ENCODE measurements at regions not wholly inside any gene's neighbourhood (a gene's known extent, or its start where the extent isn't known, plus 50 kb on each side); places are given as distances from the start of the nearest gene placed in this dataset.

- Mint-ChIP-seq H3K4me1 (ENCODE audit: low read depth in 2 of 2) (no peaks in the 10 kb centered on the region), H3K4me3 (no peak overlapping the region), H3K9me3 (peaks cover 1 to 2% of the 10 kb centered on the region in 2 donors), H3K36me3 (ENCODE audit: insufficient read depth) (no peaks in the 10 kb centered on the region), H3K27ac (no peak overlapping the region), H3K27me3 (no peaks in the 10 kb centered on the region)
- ATAC-seq (replicated peaks) (no peak), DNase-seq (no peak)
Observed at GRCh38 chr13:64075543-64076271, 2660.1 kb upstream of the PCDH20 start.

DNA sequence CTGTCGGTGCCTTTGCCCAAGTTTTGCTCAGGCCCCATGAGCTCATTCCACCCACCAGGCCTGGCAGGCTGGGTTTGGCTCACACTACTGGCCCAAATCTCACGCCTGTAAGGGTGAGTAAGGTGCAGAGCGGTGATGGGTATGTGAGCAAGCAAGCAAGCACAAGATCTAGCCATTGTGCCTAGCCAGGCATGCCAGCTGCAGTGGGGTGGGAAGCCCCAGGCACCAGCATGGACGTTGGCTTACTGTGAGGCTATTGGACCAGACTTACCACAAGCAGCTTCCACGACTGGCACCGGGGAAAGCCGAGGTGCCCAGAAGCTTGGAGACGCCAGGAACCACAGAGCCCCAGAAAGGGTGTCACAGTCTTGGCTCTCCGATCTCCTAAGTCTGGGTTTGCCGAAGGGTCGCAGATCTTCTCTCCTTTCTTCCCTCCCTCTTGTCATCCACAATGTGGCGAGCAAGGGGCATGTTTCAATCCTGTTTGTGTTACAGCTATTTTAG lies 2659.4 kb upstream of the PCDH20 start:
- no peaks in the 10 kb centered on the region for H3K4me1 Mint-ChIP-seq (ENCODE audit: low read depth in 2 of 2)
- no peak overlapping the region for H3K27ac Mint-ChIP-seq
- ATAC-seq (replicated peaks): no peak
- H3K36me3 Mint-ChIP-seq (ENCODE audit: insufficient read depth): no peaks in the 10 kb centered on the region
- H3K4me3 Mint-ChIP-seq: no peak overlapping the region
- no peak for DNase-seq
- peaks cover 0 to 2% of the 10 kb centered on the region in 2 donors for H3K9me3 Mint-ChIP-seq
- H3K27me3 Mint-ChIP-seq: no peaks in the 10 kb centered on the region

DNA sequence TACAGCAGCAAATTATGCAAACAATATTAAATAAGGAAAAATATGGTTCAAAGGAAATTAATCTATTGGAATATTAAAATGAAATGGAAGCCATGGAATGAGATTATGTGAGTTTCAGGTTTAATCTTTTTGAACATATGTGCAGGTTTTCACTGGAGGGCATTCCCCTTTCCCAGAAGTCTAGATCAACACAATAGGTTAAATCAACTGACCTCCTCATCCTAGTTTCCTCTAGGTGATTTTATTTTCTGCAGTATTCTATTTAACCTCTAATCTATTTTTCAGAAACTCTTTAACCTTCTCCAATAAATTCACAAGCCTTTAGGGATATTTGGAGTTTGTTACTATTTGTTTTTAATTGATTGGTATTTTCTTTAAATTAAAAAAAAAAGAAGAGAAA lies 2657.6 kb upstream of the PCDH20 start:
- Mint-ChIP-seq H3K36me3 (ENCODE audit: insufficient read depth) (no peaks in the 10 kb centered on the region), H3K27ac (no peak overlapping the region), H3K4me3 (no peak overlapping the region), H3K27me3 (no peaks in the 10 kb centered on the region), H3K9me3 (peaks cover 0 to 2% of the 10 kb centered on the region in 2 donors), H3K4me1 (ENCODE audit: low read depth in 2 of 2) (no peaks in the 10 kb centered on the region)
- DNase-seq (no peak), ATAC-seq (replicated peaks) (no peak)

DNA sequence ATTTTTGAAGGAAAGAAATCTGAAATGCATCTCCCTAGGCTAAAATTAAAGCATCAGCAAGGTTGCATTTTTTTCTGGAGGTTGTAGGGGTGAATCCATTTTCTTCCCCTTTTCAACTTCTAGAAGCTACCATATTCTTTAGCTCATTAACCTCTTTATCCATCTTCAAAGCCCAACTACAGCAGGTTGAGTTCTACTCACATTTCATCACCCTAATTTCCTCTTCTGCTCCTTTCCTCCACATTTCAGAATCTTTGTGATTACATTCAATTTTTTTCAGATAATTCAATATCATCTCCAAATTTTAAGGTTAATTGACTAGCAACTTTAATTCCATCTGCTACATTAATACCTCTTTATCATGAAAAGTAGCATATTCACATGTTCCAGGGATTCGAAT lies 2655.7 kb upstream of the PCDH20 start:
- Mint-ChIP-seq H3K4me3 (no peak overlapping the region), H3K27ac (no peak overlapping the region), H3K36me3 (ENCODE audit: insufficient read depth) (no peaks in the 10 kb centered on the region), H3K27me3 (no peaks in the 10 kb centered on the region), H3K4me1 (ENCODE audit: low read depth in 2 of 2) (no peaks in the 10 kb centered on the region), H3K9me3 (peaks cover 0 to 2% of the 10 kb centered on the region in 2 donors)
- ATAC-seq (replicated peaks): no peak
- DNase-seq: no peak

DNA sequence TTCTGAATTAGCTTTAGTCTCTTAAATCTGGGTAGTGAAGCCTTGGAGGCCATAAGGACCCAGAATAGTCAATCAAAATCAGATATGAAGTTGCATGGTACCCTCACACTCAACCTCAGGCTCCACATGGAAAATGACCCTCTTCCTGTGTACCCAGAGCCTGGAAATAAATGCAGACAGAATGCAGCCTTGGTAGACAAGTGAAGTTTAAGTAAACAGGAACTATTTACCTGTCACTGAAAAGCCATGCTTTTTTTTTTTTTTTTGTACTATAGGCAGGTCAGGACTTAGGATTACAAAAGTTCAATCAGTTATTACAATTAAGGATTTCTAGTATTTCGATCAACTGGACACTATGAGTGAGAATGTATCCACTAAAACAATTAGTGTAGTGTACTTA lies 2654.2 kb upstream of the PCDH20 start:
- H3K9me3 Mint-ChIP-seq: peaks cover 0 to 2% of the 10 kb centered on the region in 2 donors
- no peaks in the 10 kb centered on the region for H3K4me1 Mint-ChIP-seq (ENCODE audit: low read depth in 2 of 2)
- DNase-seq (no peak), ATAC-seq (replicated peaks) (no peak)
- no peak overlapping the region for H3K27ac Mint-ChIP-seq
- no peaks in the 10 kb centered on the region for H3K27me3 Mint-ChIP-seq
- no peak overlapping the region for H3K4me3 Mint-ChIP-seq
- H3K36me3 Mint-ChIP-seq (ENCODE audit: insufficient read depth): no peaks in the 10 kb centered on the region

GRCh38 chr13:64066711-64067110 lies 2651.1 kb upstream of the PCDH20 start:
- peaks cover 0 to 5% of the 10 kb centered on the region in 2 donors for H3K9me3 Mint-ChIP-seq
- no peak overlapping the region for H3K4me3 Mint-ChIP-seq
- DNase-seq (no peak), ATAC-seq (replicated peaks) (no peak)
- H3K36me3 Mint-ChIP-seq (ENCODE audit: insufficient read depth): no peaks in the 10 kb centered on the region
- no peaks in the 10 kb centered on the region for H3K4me1 Mint-ChIP-seq (ENCODE audit: low read depth in 2 of 2)
- H3K27me3 Mint-ChIP-seq: no peaks in the 10 kb centered on the region
- H3K27ac Mint-ChIP-seq: no peak overlapping the region

- peaks cover 9 to 11% of the 10 kb centered on the region in 2 donors for H3K9me3 Mint-ChIP-seq
- no peaks in the 10 kb centered on the region for H3K4me1 Mint-ChIP-seq (ENCODE audit: low read depth in 2 of 2)
- no peaks in the 10 kb centered on the region for H3K36me3 Mint-ChIP-seq (ENCODE audit: insufficient read depth)
- H3K27ac Mint-ChIP-seq: no peak overlapping the region
- ATAC-seq (replicated peaks) (no peak), DNase-seq (no peak)
- H3K4me3 Mint-ChIP-seq: no peak overlapping the region
- no peaks in the 10 kb centered on the region for H3K27me3 Mint-ChIP-seq
Observed at GRCh38 chr13:64061649-64062048, 2646.0 kb upstream of the PCDH20 start.

DNA sequence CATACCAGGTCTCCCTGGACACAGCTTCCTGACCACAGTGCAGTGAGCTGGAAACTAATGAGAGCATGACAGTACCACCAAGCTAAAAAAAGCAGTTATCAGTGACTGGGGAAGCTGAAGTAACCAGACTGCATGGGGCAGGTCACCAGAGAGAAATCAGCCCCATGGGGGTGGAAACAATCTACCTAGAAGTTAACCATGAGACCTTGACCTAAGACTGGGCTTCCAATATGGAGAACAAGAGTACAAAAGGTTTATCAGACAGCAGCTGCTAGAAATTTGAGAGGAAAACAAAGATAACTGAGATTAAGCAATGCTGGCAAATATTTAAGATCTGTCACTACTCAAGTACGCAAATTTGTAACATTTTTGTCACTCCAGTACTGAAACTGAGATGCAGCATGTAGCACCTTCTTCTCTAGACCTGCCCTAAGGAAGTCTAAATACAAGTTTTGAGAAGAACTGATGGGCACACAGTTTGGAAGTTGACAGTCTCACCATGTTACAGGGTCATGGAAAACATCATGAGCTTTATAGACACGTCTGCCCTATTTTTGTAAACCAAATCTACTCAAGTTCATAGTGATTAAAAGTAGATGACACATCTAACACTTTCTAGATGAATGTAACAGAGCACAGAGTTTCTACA lies 2641.8 kb upstream of the PCDH20 start:
- no peaks in the 10 kb centered on the region for H3K27me3 Mint-ChIP-seq
- peaks cover 11% of the 10 kb centered on the region in 2 donors for H3K9me3 Mint-ChIP-seq
- no peak overlapping the region for H3K4me3 Mint-ChIP-seq
- no peak overlapping the region for H3K27ac Mint-ChIP-seq
- peaks cover 3% of the 10 kb centered on the region for H3K36me3 Mint-ChIP-seq (ENCODE audit: insufficient read depth)
- no peaks in the 10 kb centered on the region for H3K4me1 Mint-ChIP-seq (ENCODE audit: low read depth in 2 of 2)
- ATAC-seq (replicated peaks): no peak
- no peak for DNase-seq

GRCh38 chr13:64054321-64054720 lies 2638.7 kb upstream of the PCDH20 start:
- Mint-ChIP-seq H3K4me1 (ENCODE audit: low read depth in 2 of 2) (no peaks in the 10 kb centered on the region), H3K27me3 (no peaks in the 10 kb centered on the region), H3K4me3 (no peak overlapping the region), H3K27ac (no peak overlapping the region), H3K36me3 (ENCODE audit: insufficient read depth) (peaks cover 4% of the 10 kb centered on the region), H3K9me3 (peaks cover 0 to 5% of the 10 kb centered on the region in 2 donors)
- ATAC-seq (replicated peaks) (no peak), DNase-seq (no peak)

GRCh38 chr13:64052521-64052920 lies 2636.9 kb upstream of the PCDH20 start:
- ATAC-seq (replicated peaks) (no peak), DNase-seq (no peak)
- peaks cover 0 to 5% of the 10 kb centered on the region in 2 donors for H3K9me3 Mint-ChIP-seq
- H3K27me3 Mint-ChIP-seq: no peaks in the 10 kb centered on the region
- H3K4me3 Mint-ChIP-seq: no peak overlapping the region
- H3K4me1 Mint-ChIP-seq (ENCODE audit: low read depth in 2 of 2): no peaks in the 10 kb centered on the region
- H3K27ac Mint-ChIP-seq: no peak overlapping the region
- H3K36me3 Mint-ChIP-seq (ENCODE audit: insufficient read depth): peaks cover 4% of the 10 kb centered on the region

- no peak for ATAC-seq (replicated peaks)
- no peak overlapping the region for H3K27ac Mint-ChIP-seq
- DNase-seq: no peak
- no peak overlapping the region for H3K4me3 Mint-ChIP-seq
- peaks cover 0 to 3% of the 10 kb centered on the region in 2 donors for H3K9me3 Mint-ChIP-seq
- H3K4me1 Mint-ChIP-seq (ENCODE audit: low read depth in 2 of 2): no peaks in the 10 kb centered on the region
- no peaks in the 10 kb centered on the region for H3K27me3 Mint-ChIP-seq
- peaks cover 4% of the 10 kb centered on the region for H3K36me3 Mint-ChIP-seq (ENCODE audit: insufficient read depth)
Observed at GRCh38 chr13:64051278-64051677, 2635.6 kb upstream of the PCDH20 start.

DNA sequence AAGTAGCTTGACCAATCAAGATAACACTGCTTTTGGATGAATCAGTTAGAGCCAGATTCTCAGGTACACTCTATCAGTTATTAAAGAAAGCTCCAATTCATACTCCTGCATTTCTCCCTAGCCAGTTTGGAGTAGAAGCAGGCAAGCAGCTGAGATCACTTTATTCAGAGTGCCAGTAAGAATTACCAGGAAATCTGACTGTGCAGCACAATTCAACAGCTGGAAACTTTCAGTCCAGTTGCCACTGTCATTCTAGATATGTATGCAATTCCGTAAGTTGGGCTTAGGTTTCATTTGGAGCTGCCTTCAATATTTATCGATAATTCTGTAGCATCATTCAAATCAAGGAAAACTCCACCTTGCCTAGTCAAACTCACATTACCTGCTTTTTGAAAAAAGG lies 2625.6 kb upstream of the PCDH20 start:
- no peak overlapping the region for H3K27ac Mint-ChIP-seq
- DNase-seq: no peak
- no peaks in the 10 kb centered on the region for H3K27me3 Mint-ChIP-seq
- peaks cover 3% of the 10 kb centered on the region for H3K36me3 Mint-ChIP-seq (ENCODE audit: insufficient read depth)
- H3K4me3 Mint-ChIP-seq: no peak overlapping the region
- peaks cover 0 to 3% of the 10 kb centered on the region in 2 donors for H3K9me3 Mint-ChIP-seq
- ATAC-seq (replicated peaks): no peak
- no peaks in the 10 kb centered on the region for H3K4me1 Mint-ChIP-seq (ENCODE audit: low read depth in 2 of 2)

- ATAC-seq (replicated peaks) (no peak), DNase-seq (no peak)
- no peak overlapping the region for H3K27ac Mint-ChIP-seq
- H3K36me3 Mint-ChIP-seq (ENCODE audit: insufficient read depth): no peaks in the 10 kb centered on the region
- H3K4me1 Mint-ChIP-seq (ENCODE audit: low read depth in 2 of 2): no peaks in the 10 kb centered on the region
- peaks cover 0 to 3% of the 10 kb centered on the region in 2 donors for H3K9me3 Mint-ChIP-seq
- H3K4me3 Mint-ChIP-seq: no peak overlapping the region
- H3K27me3 Mint-ChIP-seq: no peaks in the 10 kb centered on the region
Observed at GRCh38 chr13:64033921-64034320, 2618.3 kb upstream of the PCDH20 start.
